ENCODE measurements at regions not wholly inside any gene's neighbourhood (a gene's known extent, or its start where the extent isn't known, plus 50 kb on each side); places are given as distances from the start of the nearest gene placed in this dataset.

DNA sequence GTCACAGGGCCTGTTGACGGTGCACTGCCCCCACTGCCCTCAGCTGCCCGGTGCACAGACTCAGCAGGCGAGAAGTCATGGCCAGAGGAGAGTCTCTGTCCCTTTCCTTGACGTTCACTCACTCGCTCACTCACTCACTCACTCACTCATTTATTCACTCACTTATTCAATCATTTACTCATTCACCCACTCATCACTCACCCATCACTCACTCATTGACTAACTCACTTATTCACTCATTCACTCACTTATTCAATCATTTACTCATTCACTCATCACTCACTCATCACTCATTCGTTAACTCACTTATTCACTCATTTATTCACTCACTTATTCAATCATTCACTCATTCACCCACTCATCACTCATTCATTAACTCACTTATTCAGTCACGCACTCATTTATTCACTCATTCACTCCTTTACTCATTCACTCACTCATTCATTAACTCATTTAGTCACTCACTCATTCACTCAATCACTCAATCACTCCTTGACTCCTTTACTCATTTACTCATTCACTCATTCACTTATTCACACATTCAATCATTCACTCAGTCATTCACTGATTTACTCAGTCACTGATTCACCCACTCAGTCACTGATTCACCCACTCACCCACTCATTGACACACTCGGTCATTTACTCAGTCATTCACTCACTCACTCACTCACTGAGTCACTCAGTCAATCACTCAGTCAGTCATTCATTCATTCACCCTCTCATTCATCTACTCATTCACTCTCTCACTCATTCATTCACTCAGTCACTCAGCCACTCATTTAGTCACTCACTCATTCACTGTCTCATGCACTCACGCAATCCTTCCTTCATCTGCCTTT is 1193.5 kb downstream of the BRD1 start:
- no peaks in the 10 kb centered on the region for H3K27me3 ChIP-seq
- no peaks in the 10 kb centered on the region for H3K36me3 ChIP-seq
- no peak overlapping the region for H3K4me3 ChIP-seq
- H3K4me1 ChIP-seq, result no peaks in the 10 kb centered on the region
- TF ChIP-seq, protein P1, sequence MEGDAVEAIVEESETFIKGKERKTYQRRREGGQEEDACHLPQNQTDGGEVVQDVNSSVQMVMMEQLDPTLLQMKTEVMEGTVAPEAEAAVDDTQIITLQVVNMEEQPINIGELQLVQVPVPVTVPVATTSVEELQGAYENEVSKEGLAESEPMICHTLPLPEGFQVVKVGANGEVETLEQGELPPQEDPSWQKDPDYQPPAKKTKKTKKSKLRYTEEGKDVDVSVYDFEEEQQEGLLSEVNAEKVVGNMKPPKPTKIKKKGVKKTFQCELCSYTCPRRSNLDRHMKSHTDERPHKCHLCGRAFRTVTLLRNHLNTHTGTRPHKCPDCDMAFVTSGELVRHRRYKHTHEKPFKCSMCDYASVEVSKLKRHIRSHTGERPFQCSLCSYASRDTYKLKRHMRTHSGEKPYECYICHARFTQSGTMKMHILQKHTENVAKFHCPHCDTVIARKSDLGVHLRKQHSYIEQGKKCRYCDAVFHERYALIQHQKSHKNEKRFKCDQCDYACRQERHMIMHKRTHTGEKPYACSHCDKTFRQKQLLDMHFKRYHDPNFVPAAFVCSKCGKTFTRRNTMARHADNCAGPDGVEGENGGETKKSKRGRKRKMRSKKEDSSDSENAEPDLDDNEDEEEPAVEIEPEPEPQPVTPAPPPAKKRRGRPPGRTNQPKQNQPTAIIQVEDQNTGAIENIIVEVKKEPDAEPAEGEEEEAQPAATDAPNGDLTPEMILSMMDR (IDR thresholded peaks at IDR 0.05), result no peak
- TF ChIP-seq POLR2A (IDR thresholded peaks at IDR 0.05) (no peak), EP300 (IDR thresholded peaks at IDR 0.05) (no peak), POLR2AphosphoS5 (IDR thresholded peaks at IDR 0.05) (no peak)
- H3K9me3 ChIP-seq, result no peaks in the 10 kb centered on the region
- no peak for DNase-seq
- 84 to 86% methylated on average over 9 of the region's 9 CpGs for WGBS, 2 donors
- intact Hi-C loops (cut with DNase I), result no loop called here
- no peak overlapping the region for H3K27ac ChIP-seq

DNA sequence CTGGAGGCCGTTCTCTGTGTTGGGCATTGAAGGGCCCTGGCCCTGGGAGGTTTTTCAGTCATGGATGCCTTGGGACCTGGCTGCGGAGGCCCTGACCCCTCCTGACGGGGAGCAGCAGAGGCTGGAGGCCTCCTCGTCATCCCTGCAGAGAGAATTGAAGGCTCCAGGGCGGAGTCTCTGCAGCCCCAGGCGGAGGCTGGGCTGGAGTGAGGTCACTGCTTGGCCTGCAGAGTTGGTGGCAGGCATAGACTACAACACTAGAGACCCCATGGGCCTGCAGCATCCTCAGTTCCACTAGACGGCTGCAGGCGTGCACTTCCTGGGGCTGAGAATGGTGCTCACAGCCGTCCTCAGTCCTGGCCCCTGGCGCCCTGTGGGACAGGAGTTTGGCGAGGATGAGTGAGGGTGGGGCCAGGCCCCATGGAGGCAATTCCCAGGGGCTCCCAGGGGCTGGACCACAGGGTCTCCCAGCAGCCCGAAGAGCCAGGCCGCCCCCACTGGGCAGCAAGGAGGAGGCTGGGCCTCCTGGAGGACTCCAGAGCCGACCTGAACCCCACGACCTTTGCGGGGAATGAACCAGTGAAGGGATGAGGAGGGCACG is 1194.9 kb downstream of the BRD1 start:
- Histone ChIP-seq H3K4me3 (no peak overlapping the region), H3K4me1 (no peaks in the 10 kb centered on the region), H3K27ac (no peak overlapping the region), H3K9me3 (no peaks in the 10 kb centered on the region), H3K27me3 (peaks cover 0 to 13% (median 0%) of the 10 kb centered on the region in 3 donors), H3K36me3 (no peaks in the 10 kb centered on the region)
- 81 to 83% methylated on average over 17 of the region's 17 CpGs for WGBS, 2 donors
- TF ChIP-seq EP300 (IDR thresholded peaks at IDR 0.05) (no peak), POLR2AphosphoS5 (IDR thresholded peaks at IDR 0.05) (no peak), POLR2A (IDR thresholded peaks at IDR 0.05) (no peak)
- TF ChIP-seq, protein P1 (IDR thresholded peaks at IDR 0.05), result no peak
- no peak for DNase-seq
- intact Hi-C loops (cut with DNase I), result no loop called here

DNA sequence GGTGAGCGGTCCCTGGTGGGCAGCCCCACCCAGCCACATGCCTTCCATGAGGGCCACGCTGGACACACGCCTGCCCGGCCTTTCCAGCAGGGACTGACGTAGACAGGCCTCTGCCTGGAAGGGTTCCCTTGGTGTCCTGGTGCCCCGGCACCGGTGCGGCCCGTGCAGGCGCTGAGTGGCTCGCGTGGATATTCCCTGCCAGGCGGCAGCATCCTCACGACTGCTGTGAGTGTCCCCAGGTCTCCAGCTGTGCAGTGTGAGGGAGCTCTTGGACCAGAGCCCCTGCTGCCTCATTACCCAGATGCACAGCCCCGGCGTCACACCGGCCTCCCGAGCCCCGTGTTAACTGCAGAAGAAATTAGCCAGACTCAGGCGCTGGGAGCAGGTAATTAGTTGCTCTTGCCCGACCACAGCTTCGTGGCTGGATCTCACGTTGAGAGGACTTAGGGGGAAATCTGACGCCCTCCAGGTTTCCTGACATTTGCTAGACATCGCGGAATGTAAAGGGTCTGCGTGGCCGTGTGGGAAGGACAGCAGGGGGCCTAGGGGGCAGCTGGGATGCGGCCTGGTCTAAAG is 1196.3 kb downstream of the BRD1 start:
- peaks cover 0 to 14% (median 0%) of the 10 kb centered on the region in 3 donors for H3K27me3 ChIP-seq
- H3K9me3 ChIP-seq, result no peaks in the 10 kb centered on the region
- H3K4me1 ChIP-seq, result no peaks in the 10 kb centered on the region
- intact Hi-C loops (cut with DNase I), result no loop called here
- DNase-seq, result no peak
- WGBS, 2 donors, result 85 to 88% methylated on average over 29 of the region's 29 CpGs
- H3K27ac ChIP-seq, result no peak overlapping the region
- TF ChIP-seq, protein P1 (IDR thresholded peaks at IDR 0.05), result no peak
- TF ChIP-seq POLR2A (IDR thresholded peaks at IDR 0.05) (no peak), EP300 (IDR thresholded peaks at IDR 0.05) (no peak), POLR2AphosphoS5 (IDR thresholded peaks at IDR 0.05) (no peak)
- no peaks in the 10 kb centered on the region for H3K36me3 ChIP-seq
- H3K4me3 ChIP-seq, result no peak overlapping the region

DNA sequence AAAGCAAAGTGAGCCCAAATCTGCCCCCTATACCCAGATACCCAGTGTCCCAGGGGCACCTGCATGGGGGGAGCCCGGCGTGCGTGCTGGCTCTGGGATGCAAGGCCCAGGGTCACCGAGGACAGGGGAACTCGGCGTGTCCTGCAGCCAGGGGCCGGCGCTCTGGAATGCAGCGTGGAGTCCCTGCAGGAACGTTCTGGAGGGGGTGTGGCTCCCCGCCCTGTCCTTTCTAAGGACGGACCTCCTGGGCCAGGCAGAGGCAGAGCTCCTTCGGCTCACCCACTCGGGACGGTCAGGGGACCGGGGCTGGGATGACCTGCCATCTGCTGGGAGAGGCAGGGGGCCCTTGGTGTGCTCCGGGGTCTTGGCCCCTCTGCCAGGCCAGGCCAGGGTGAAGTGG is 1196.8 kb downstream of the BRD1 start:
- no peak overlapping the region for H3K4me3 ChIP-seq
- no peak for DNase-seq
- 53 to 79% methylated on average over 17 of the region's 17 CpGs for WGBS, 2 donors
- intact Hi-C loops (cut with DNase I), result no loop called here
- no peaks in the 10 kb centered on the region for H3K4me1 ChIP-seq
- no peaks in the 10 kb centered on the region for H3K9me3 ChIP-seq
- no peak for TF ChIP-seq POLR2AphosphoS5 (IDR thresholded peaks at IDR 0.05)
- TF ChIP-seq, protein P1 (IDR thresholded peaks at IDR 0.05), result no peak
- no peak for TF ChIP-seq EP300 (IDR thresholded peaks at IDR 0.05)
- no peak for TF ChIP-seq POLR2A (IDR thresholded peaks at IDR 0.05)
- H3K27me3 ChIP-seq, result peaks cover 0 to 14% (median 0%) of the 10 kb centered on the region in 3 donors
- H3K36me3 ChIP-seq, result no peaks in the 10 kb centered on the region
- H3K27ac ChIP-seq, result no peak overlapping the region
